IMR-90 (cell line): ENCODE measurements at regions not wholly inside any gene's neighbourhood (a gene's known extent, or its start where the extent isn't known, plus 50 kb on each side); places are given as distances from the start of the nearest gene placed in this dataset.

Source experiments
- ATAC-seq: fragments of 200-7000 bp; cut with Tn5 transposase; 2 replicates; pipeline ENCODE4 v1.9.1; 2020; ENCODE audit warnings: low read depth, mild to moderate bottlenecking, moderate library complexity
- BruUV-seq: library from RNA; stranded (reverse); fragments of 400-500 nt; replicated peaks from 2 replicates; lab custom pipeline; 2021; lab: Mats Ljungman, UMichigan
- CTCF ChIA-PET: fragments of 300-600 bp; formaldehyde crosslinking; extraction: SDS; loops from one replicate; lab custom pipeline; 2021; ENCODE audit warnings: antibody characterized with exemption; lab: Yijun Ruan, JAX
- POLR2A ChIA-PET: fragments of 300-600 bp; sonication (Branson Sonifier 250); formaldehyde crosslinking; loops from one replicate; lab custom pipeline; 2022; ENCODE audit warnings: antibody characterized with exemption; ENCODE audit not compliant: unreplicated experiment; lab: Charles Lee
- DNase-seq: peaks from one replicate; pipeline ENCODE4 v3.0.0; 2013
- H2AFZ ChIP-seq: replicated peaks from 2 replicates; pipeline ENCODE3; 2013; ENCODE audit warnings: low read length, mild to moderate bottlenecking; ENCODE audit not compliant: poor library complexity
- H2AK5ac ChIP-seq: 2 replicates; pipeline ENCODE4 v1.6.1; 2013; ENCODE audit warnings: low read depth, low read length, inconsistent platforms
- H2AK9ac ChIP-seq: replicated peaks from 2 replicates; pipeline ENCODE3; 2013; ENCODE audit warnings: mild to moderate bottlenecking, low read depth, low read length, moderate library complexity; ENCODE audit not compliant: poor library complexity
- H2BK120ac ChIP-seq: 2 replicates; pipeline ENCODE4 v1.6.1; 2013; ENCODE audit warnings: low read depth, low read length, inconsistent platforms
- H2BK15ac ChIP-seq: 3 replicates; pipeline ENCODE4 v1.6.1; 2013; ENCODE audit warnings: low read depth, low read length, inconsistent platforms
- H2BK20ac ChIP-seq: 2 replicates; pipeline ENCODE4 v1.6.1; 2013; ENCODE audit warnings: low read depth, mild to moderate bottlenecking, inconsistent platforms, low read length, moderate library complexity
- H2BK5ac ChIP-seq: 2 replicates; pipeline ENCODE4 v1.6.1; 2013; ENCODE audit warnings: mild to moderate bottlenecking, low read depth, low read length, inconsistent platforms; ENCODE audit not compliant: poor library complexity, severe bottlenecking
- H3K14ac ChIP-seq: replicated peaks from 2 replicates; pipeline ENCODE4 v1.6.1; 2013; ENCODE audit warnings: low read depth, low read length, inconsistent platforms
- H3K18ac ChIP-seq: 2 replicates; pipeline ENCODE4 v1.6.1; 2013; ENCODE audit warnings: low read depth, low read length, control low read depth
- H3K23ac ChIP-seq: 2 replicates; pipeline ENCODE4 v1.6.1; 2013; ENCODE audit warnings: low read depth, low read length, inconsistent platforms
- H3K27ac ChIP-seq: 2 replicates; pipeline ENCODE4 v1.5.1; 2013; ENCODE audit warnings: mild to moderate bottlenecking, control low read depth, low read length; ENCODE audit not compliant: insufficient read depth
- H3K27me3 ChIP-seq: 2 replicates; pipeline ENCODE4 v1.6.1; 2013; ENCODE audit warnings: low read length; ENCODE audit not compliant: control insufficient read depth, insufficient read depth
- H3K36me3 ChIP-seq: 2 replicates; pipeline ENCODE4 v1.6.1; 2013; ENCODE audit warnings: low read length, mixed read lengths; ENCODE audit not compliant: control insufficient read depth, insufficient read depth
- H3K4ac ChIP-seq: 2 replicates; pipeline ENCODE4 v1.6.1; 2013; ENCODE audit warnings: low read depth, low read length, inconsistent platforms
- H3K4me1 ChIP-seq: 2 replicates; pipeline ENCODE4 v1.6.1; 2013; ENCODE audit warnings: low read length, mixed read lengths; ENCODE audit not compliant: control insufficient read depth, insufficient read depth
- H3K4me2 ChIP-seq: 2 replicates; pipeline ENCODE4 v1.6.1; 2013; ENCODE audit warnings: low read depth, mild to moderate bottlenecking, control low read depth, low read length, moderate library complexity
- H3K4me3 ChIP-seq: 2 replicates; pipeline ENCODE4 v1.5.1; 2013; ENCODE audit warnings: low read depth, mild to moderate bottlenecking, control low read depth, low read length, moderate library complexity; ENCODE audit not compliant: insufficient read depth
- H3K56ac ChIP-seq: 2 replicates; pipeline ENCODE4 v1.6.1; 2013; ENCODE audit warnings: low read length, inconsistent platforms; ENCODE audit not compliant: insufficient read depth; ENCODE audit errors: extremely low read depth
- H3K79me1 ChIP-seq, 2 experiments: 2 replicates each; pipeline ENCODE4 v1.6.1; 2013; ENCODE audit warnings: low read length in 2 of 2, inconsistent platforms in 1 of 2, low read depth in 1 of 2
- H3K9ac ChIP-seq: 2 replicates; pipeline ENCODE4 v1.6.1; 2013; ENCODE audit warnings: low read depth, low read length, control low read depth
- H3K9me1 ChIP-seq: 2 replicates; pipeline ENCODE4 v1.6.1; 2013; ENCODE audit warnings: low read length, inconsistent platforms; ENCODE audit not compliant: insufficient read depth
- H3K9me3 ChIP-seq: 2 replicates; pipeline ENCODE4 v1.6.1; 2013; ENCODE audit warnings: low read length; ENCODE audit not compliant: control insufficient read depth, insufficient read depth
- H4K20me1 ChIP-seq: 2 replicates; pipeline ENCODE4 v1.6.1; 2013; ENCODE audit warnings: low read length, inconsistent platforms; ENCODE audit not compliant: insufficient read depth
- H4K5ac ChIP-seq: 2 replicates; pipeline ENCODE4 v1.6.1; 2013; ENCODE audit warnings: mild to moderate bottlenecking, low read depth, low read length, control low read depth
- H4K8ac ChIP-seq, 2 experiments: 2 replicates each; pipeline ENCODE4 v1.6.1; 2013; ENCODE audit warnings: low read depth in 2 of 2, low read length in 2 of 2, control low read depth in 1 of 2, inconsistent platforms in 1 of 2
- H4K91ac ChIP-seq: 2 replicates; pipeline ENCODE4 v1.6.1; 2013; ENCODE audit warnings: low read depth, low read length, inconsistent platforms; ENCODE audit not compliant: insufficient read depth
- BHLHE40 ChIP-seq: fragments of 150-350 bp; IDR thresholded peaks from 2 replicates; pipeline ENCODE4 v1.6.1; 2016; ENCODE audit warnings: mild to moderate bottlenecking, low read depth, low read length
- CEBPB ChIP-seq: IDR thresholded peaks from 2 replicates; pipeline ENCODE4 v1.6.1; 2012; ENCODE audit warnings: low read depth, low read length, improper control_type of control experiment
- CHD1 ChIP-seq: IDR thresholded peaks from 2 replicates; pipeline ENCODE4 v1.6.1; 2012; ENCODE audit warnings: low read depth, low read length, improper control_type of control experiment
- ELK1 ChIP-seq: fragments of 150-350 bp; IDR thresholded peaks from 2 replicates; pipeline ENCODE4 v1.6.1; 2016; ENCODE audit warnings: low read depth, mild to moderate bottlenecking, low read length, moderate library complexity, borderline replicate concordance
- FOS ChIP-seq: fragments of 150-350 bp; IDR thresholded peaks from 2 replicates; pipeline ENCODE4 v1.6.1; 2016; ENCODE audit warnings: low read depth, low read length
- MAFK ChIP-seq: IDR thresholded peaks from 2 replicates; pipeline ENCODE4 v1.6.1; 2012; ENCODE audit warnings: low read depth, low read length, improper control_type of control experiment
- MAZ ChIP-seq: IDR thresholded peaks from 2 replicates; pipeline ENCODE4 v1.6.1; 2012; ENCODE audit warnings: low read depth, mild to moderate bottlenecking, low read length, improper control_type of control experiment, moderate library complexity, borderline replicate concordance
- MXI1 ChIP-seq: IDR thresholded peaks from 2 replicates; pipeline ENCODE4 v1.6.1; 2012; ENCODE audit warnings: low read depth, mild to moderate bottlenecking, low read length, moderate library complexity, borderline replicate concordance
- POLR2A ChIP-seq: IDR thresholded peaks from 2 replicates; pipeline ENCODE4 v1.6.1; 2012; ENCODE audit warnings: mild to moderate bottlenecking, low read depth, low read length
- RAD21 ChIP-seq: IDR thresholded peaks from 2 replicates; pipeline ENCODE4 v1.6.1; 2012; ENCODE audit warnings: low read length, improper control_type of control experiment
- RCOR1 ChIP-seq: IDR thresholded peaks from 2 replicates; pipeline ENCODE4 v1.6.1; 2012; ENCODE audit warnings: mild to moderate bottlenecking, low read length, improper control_type of control experiment; ENCODE audit not compliant: insufficient replicate concordance
- SMC3 ChIP-seq: fragments of 150-350 bp; IDR thresholded peaks from 2 replicates; pipeline ENCODE4 v1.6.1; 2016; ENCODE audit warnings: low read depth, mild to moderate bottlenecking, antibody characterized with exemption, low read length, moderate library complexity
- USF2 ChIP-seq: fragments of 150-350 bp; IDR thresholded peaks from 2 replicates; pipeline ENCODE4 v1.6.1; 2017; ENCODE audit warnings: mild to moderate bottlenecking, antibody characterized with exemption, low read length, low read depth
- WGBS, 2 experiments: methylation state at CpG; one replicate each; pipeline versions ENCODE4 v1.1.5 to v1.1.7; 2013; ENCODE audit warnings: missing lambda C conversion rate in 2 of 2; ENCODE audit not compliant: insufficient read length in 1 of 2; ENCODE audit errors: extremely low coverage in 2 of 2; 5-methylcytosine and 5-hydroxymethylcytosine counted together
- dilution Hi-C: fragments of 300-500 bp; cut with HindIII; formaldehyde crosslinking; loops from one replicate; pipeline ENCODE4 v1.14.3; 2018; ENCODE audit warnings: low sequenced_read_pairs; ENCODE audit not compliant: unreplicated experiment
- in situ Hi-C: fragments of 300-500 bp; cut with MboI; formaldehyde crosslinking; loops from 3 replicates; pipeline ENCODE4 v1.14.3; 2019; ENCODE audit warnings: low sequenced_read_pairs, inconsistent platforms, mixed read lengths
- intact Hi-C: fragments of 100-400 bp; cut with micrococcal nuclease; formaldehyde crosslinking; loops from 2 replicates; pipeline ENCODE4 v1.10.0; 2022
- TF ChIP-seq, protein P1 (sequence below): conservative IDR thresholded peaks from 2 replicates; pipeline ENCODE4 v1.5.1; 2012; ENCODE audit warnings: mild to moderate bottlenecking, low read depth, low read length, improper control_type of control experiment

DNA sequence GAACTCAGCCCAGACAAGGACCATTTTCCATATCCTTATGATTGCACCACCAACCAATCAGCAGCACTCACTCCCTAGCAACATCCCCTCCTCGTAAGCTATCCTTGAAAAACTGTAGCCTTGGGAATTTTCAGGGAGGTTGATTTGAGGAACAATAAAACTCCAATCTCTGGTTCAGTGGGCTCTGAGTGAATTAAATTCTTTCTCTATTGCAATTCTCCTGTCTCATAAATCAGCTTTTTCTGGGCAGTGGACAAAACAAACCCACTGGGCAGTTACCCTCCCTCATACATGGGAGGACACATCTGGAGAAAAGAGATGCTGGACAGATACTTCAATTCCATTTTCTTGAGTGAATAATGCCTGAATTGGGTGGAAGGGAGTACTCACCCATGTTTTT is 115.4 kb upstream of the STXBP5 start:
- H3K56ac ChIP-seq, result no peak overlapping the region
- peaks cover 4% of the 10 kb centered on the region for H3K9me3 ChIP-seq
- no peak for TF ChIP-seq SMC3
- TF ChIP-seq MAZ, result no peak
- no peak for TF ChIP-seq CHD1
- no peak for TF ChIP-seq RAD21
- no peak for TF ChIP-seq ELK1
- TF ChIP-seq BHLHE40, result no peak
- no peak for TF ChIP-seq POLR2A
- no peak for TF ChIP-seq RCOR1
- TF ChIP-seq FOS, result no peak
- TF ChIP-seq, protein P1, sequence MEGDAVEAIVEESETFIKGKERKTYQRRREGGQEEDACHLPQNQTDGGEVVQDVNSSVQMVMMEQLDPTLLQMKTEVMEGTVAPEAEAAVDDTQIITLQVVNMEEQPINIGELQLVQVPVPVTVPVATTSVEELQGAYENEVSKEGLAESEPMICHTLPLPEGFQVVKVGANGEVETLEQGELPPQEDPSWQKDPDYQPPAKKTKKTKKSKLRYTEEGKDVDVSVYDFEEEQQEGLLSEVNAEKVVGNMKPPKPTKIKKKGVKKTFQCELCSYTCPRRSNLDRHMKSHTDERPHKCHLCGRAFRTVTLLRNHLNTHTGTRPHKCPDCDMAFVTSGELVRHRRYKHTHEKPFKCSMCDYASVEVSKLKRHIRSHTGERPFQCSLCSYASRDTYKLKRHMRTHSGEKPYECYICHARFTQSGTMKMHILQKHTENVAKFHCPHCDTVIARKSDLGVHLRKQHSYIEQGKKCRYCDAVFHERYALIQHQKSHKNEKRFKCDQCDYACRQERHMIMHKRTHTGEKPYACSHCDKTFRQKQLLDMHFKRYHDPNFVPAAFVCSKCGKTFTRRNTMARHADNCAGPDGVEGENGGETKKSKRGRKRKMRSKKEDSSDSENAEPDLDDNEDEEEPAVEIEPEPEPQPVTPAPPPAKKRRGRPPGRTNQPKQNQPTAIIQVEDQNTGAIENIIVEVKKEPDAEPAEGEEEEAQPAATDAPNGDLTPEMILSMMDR, result no peak
- no peak for TF ChIP-seq MAFK
- TF ChIP-seq CEBPB, result no peak
- no peak for TF ChIP-seq USF2
- no peak for TF ChIP-seq MXI1
- no peak for ATAC-seq
- DNase-seq, result no peak
- H3K4me1 ChIP-seq, result no peaks in the 10 kb centered on the region; the same call in 1 of the 2 replicates
- no peaks in the 10 kb centered on the region for H3K9me1 ChIP-seq
- dilution Hi-C loops, result no loop called here
- H2BK20ac ChIP-seq, result no peak overlapping the region
- H3K79me1 ChIP-seq, result no peaks in the 10 kb centered on the region
- no peak overlapping the region for H3K23ac ChIP-seq
- no peak overlapping the region for H4K8ac ChIP-seq
- no peak overlapping the region for H2BK5ac ChIP-seq
- H2AK5ac ChIP-seq, result no peak overlapping the region
- H2AK9ac ChIP-seq, result no peak overlapping the region
- H3K4ac ChIP-seq, result no peak overlapping the region
- no peaks in the 10 kb centered on the region for H4K20me1 ChIP-seq
- no peak overlapping the region for H2BK120ac ChIP-seq
- no peak overlapping the region for H4K5ac ChIP-seq
- H3K4me2 ChIP-seq, result no peak overlapping the region
- H3K14ac ChIP-seq, result no peak overlapping the region
- no peaks in the 10 kb centered on the region for H3K27me3 ChIP-seq
- POLR2A ChIA-PET, result no interaction called here
- H2BK15ac ChIP-seq, result no peak overlapping the region
- H3K4me3 ChIP-seq, result no peak overlapping the region
- no peak overlapping the region for H3K18ac ChIP-seq
- no peaks in the 10 kb centered on the region for H3K36me3 ChIP-seq
- no peak overlapping the region for H3K9ac ChIP-seq
- H3K27ac ChIP-seq, result no peak overlapping the region
- intact Hi-C loops, result no loop called here
- in situ Hi-C loops, result no loop called here
- CTCF ChIA-PET, result no interaction called here
- H2AFZ ChIP-seq, result no peak overlapping the region
- BruUV-seq, result no TSS peak
- WGBS, 2 experiments, result no CpG with 5 or more reads among the region's 1 CpG
- no peak overlapping the region for H4K91ac ChIP-seq
